RCC 7860 (cell line): ENCODE measurements at regions not wholly inside any gene's neighbourhood (a gene's known extent, or its start where the extent isn't known, plus 50 kb on each side); places are given as distances from the start of the nearest gene placed in this dataset.
"Not testable (repeated sequence)": the region's sequence is repeated elsewhere in the genome, so short reads cannot be mapped to it uniquely, and the experiment has no call there.

ENCODE experiments used
- DNase-seq: peaks from one replicate; pipeline ENCODE4 v3.0.0-alpha.2; 2015; ENCODE audit warnings: low spot score
- FAIRE-seq: peaks from 2 replicates; lab custom pipeline; 2012; peaks lifted over from hg19 to GRCh38; lab: Jason Lieb, UNC

DNA sequence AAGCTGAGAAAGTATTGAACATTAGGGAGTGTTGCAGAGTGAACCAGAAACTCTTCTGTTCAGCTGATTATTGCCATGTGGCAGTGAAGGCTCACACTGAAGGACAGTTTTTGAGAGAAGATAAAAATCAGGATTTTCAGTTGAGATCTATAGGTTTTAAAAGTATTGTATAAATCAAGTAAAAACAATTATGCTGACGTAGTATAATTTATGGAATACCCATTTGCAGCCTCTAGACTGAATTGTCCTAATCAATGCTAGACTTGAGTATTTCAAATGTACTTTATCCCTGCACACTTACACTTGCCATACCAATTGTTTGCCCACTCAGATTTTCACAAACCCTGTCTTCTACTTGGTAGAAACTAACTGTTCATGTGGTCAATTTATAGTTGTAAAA is 245.8 kb downstream of the FRK start:
- FAIRE-seq: no peak
- no peak for DNase-seq

DNA sequence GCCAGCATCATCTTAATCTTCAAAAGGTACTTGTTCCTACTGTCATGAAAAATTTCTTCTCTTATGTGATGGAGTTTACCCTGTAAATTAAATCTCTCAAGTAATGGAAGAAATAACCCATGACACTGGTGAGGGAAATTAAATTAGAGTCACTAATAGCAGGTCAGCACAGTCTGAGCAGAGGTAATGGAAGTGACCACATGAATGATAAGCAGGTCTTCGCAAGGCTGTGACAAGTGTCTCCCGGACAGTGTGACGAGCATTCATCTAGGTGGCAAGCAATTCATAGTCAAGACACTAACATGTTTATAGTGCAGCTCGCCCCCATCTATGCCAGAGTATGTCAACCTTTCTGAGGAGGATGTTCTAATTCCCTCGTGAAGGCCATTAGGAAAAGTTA is 249.2 kb downstream of the FRK start:
- FAIRE-seq (no peak), DNase-seq (no peak)

DNA sequence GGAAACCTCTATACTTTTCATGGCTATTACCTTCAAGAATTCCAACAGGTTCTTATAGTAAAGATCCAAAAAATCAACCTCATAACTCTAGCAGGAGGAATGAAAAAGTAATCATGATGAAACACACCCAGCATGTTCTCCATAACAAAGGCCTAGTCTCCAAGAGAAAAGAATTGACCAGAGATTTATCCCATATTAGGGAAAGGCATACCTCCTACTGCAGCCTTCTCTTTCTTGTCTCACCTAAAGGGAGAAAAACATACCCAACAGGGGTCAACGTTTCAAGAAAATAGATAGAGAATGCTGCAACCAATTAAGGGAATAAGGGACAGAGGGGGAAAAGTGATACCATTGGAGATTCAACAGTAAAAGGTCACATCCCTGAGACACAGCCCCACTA is 262.5 kb downstream of the FRK start:
- no peak for DNase-seq
- FAIRE-seq: no peak

DNA sequence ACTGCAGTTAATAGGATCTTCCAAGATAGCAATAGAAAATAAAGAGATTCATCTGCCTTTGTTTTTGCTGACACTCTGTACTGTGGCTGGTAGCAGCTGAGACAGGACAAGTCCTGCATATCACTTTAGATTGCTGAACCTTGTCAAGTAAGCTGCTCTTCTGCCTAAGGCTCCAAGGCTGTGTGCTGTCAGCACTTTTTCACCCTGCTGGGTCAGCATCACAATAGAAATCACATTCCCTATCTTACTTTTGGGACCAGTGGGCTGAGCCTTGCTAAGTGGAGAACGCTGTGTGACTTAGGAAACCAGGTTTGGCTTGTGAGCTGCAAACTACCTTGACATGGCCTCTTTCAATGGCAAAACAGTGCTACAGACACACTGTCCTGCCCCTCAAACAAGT is 263.9 kb downstream of the FRK start:
- DNase-seq: no peak
- no peak for FAIRE-seq

DNA sequence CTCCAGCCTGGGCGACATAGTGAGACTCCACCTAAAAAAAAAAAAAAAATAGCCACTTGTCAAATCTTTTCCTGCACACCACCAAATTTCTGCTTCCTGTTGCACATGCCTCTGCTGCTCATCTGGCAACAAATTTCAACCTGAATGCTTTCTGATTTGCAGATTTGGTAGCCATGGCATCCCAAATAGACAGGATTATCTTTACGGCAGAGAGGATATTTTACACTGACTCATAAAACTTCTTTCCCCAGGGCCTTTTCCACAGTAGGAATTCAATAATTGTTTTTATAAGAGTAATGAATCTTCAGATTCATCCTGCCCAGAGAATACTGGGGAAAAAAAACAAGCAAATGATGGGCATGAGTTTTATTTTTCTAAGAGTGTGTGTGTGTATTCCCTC is 264.6 kb downstream of the FRK start:
- DNase-seq: no peak
- FAIRE-seq: no peak

DNA sequence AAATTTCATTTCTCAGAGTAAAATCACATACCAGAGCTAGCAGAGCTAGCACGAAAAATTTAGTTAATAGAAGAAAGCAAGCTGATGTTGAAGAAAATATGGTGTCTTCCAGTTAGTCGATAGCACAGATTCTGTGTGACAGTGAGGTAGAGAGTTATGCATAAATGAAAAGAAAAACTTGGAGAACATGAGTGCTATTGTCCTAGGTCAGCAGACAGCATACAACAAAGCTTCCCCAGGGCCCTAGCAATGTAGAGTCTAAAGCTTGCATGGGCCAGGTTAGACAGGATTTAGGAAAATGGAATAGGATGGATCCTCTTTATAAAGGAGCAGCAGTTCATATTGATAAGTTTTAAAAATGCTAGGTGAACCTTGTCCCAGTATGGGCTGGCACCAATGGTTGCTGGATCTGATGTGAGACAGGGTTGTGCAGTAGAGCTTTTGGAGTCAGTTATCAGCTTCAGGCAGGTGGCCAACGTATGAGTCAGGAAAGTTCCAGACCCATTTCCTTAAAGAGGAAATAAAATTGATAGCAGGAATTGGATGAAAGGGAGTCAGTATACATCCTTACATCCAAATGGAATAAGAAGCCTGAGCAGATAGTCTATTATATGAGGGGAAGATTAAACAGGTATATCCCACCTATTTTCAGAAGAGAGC is 277.2 kb downstream of the FRK start:
- FAIRE-seq: no peak
- DNase-seq: no peak

DNA sequence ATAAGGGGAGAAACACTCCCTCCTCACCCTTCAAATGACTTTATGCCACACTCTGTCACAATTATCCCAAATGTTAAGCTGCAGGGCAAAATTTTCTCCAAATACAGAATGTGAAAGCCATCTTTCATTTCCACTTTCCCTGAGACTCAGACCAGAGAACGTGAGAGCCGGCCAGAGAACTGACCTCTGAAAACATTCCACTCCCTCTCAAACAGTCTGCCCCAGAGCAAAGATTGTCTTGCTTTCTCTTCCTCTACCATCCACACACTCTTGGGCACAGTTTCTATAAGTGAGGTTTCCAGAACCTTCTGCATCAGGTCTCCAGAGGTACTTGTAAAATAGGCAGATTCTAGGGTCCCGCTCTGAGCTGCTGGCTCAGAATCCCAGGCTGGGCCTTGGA is 278.1 kb downstream of the FRK start:
- FAIRE-seq: no peak
- no peak for DNase-seq

DNA sequence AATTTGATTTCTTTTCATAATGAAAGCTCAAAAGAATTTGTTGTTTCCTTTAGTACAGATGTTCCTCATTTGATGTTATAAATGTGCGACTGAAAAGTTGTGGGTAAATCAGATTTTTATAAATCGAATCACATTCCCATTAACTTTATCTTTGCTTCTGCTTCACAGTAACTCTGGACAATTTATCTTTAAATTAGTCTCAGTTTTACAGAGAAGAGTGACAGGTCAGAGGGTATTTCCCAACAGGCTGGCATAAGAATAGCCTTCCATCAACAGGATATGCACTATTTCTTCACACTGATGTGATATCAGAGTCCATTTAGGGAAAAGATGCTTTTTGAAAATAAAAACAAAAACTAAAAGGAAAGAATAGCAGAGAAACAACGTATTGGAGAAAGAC is 286.9 kb downstream of the FRK start:
- FAIRE-seq (no peak), DNase-seq (no peak)

DNA sequence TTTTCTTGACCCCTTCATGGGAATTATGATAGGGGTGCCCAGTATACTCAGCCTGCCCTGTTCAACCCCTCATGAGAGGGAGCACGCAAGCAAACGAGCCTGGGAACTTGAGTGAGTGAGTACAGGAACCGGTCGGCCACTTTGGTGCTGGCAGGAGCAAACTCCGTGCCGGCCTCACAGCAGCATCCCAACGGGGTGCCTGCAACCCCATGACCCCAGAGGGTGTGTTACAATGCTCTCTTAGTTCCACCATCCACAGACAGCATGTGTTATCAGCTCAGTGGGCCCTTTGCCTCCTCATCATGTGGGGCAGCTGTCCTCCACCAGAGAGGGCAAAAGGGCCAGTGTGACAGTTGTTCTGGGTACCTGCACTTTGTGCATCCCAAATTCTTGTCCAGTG is 289.8 kb downstream of the FRK start:
- FAIRE-seq: no peak

DNA sequence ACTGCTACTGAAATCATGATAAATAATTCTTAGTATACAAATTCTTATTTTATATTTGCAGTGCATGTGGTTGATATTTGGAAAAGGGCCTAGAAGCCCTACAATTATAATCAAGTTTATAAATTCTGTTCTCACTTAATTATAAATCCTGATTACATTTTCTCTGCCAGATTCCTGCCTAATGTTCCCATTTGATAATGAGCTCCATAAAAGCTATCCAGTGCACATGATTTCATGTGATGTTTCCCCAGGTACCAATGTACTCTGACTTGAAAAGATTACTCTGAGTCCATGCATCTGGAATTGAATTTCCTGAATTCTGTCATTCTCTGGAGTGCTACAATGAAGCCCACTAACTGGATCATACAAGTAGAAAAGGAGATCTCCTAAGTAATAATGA is 292.2 kb downstream of the FRK start:
- FAIRE-seq (no peak), DNase-seq (no peak)

More for the DNA sequence above, 289.8 kb downstream of the FRK start:
- no peak for DNase-seq

DNA sequence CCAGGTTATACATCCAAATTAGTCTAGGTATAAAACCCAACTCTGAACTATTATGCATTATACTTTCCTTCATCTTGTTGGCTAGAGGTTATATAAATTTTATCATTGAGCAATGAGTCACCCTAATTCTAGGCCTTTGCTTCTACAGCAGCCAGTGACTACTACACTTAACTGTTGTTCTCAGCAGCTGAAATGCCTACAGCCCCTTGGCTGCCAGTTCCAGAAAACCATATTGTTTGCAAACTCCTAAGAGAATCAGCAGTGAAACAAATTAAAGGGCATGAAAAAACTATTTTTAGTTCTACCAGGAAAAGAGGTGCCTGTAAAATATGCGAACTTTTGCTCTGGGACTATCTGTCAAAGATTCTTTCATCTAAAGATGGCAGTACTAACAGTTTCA is 292.8 kb downstream of the FRK start:
- FAIRE-seq (no peak), DNase-seq (no peak)

DNA sequence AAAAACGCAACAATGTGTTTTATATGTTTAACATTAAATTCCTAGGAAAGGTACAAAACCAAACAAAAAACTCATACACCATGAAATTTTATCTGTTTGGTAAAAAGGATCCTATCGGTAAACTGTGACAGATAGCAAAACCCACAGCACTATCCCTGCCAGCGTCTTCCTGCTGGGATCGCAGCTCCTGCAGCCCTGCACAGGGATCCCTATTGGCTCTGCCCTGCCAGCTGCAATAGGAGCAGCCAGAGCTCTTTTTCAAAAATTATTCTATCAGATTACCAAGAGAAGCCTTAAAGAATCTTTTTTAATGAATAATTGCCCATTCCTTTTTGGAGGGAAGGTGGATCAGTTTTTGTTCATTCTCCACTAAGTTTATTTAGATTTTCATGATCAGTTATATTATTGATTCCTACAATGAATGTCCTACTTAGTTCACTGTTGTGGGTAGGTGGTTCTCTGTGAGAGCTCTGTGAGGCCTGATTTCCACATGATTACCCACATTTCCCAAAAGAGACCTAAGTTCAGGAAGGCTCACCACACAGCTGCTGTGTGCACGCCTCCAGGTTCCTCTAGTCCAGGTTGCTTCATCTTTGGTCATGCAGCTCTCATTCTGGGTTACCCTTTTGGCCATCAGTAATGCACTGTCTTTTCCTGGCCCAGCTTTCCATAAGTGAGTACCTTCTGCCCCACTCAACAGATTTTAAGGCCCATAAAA is 293.8 kb downstream of the FRK start:
- DNase-seq (no peak), FAIRE-seq (no peak)

DNA sequence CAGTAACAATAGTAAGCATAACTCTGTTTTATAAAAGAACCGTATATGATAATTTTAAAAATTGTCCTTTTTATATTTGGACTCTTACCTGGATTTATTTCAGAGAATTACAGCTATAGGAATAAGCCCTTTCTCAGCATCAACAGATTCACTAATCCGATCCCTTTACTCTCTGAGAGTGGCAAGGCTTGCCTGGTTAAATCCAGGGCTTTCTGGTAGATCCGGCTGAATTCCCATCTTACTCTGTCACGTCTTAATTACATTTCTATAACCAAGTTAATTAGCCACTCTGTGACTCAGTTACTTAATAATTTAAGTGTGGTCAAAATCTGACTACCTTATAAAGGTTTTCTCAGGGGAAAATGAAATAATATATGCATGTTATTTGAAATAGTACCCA is 294.7 kb downstream of the FRK start:
- DNase-seq (no peak), FAIRE-seq (no peak)

DNA sequence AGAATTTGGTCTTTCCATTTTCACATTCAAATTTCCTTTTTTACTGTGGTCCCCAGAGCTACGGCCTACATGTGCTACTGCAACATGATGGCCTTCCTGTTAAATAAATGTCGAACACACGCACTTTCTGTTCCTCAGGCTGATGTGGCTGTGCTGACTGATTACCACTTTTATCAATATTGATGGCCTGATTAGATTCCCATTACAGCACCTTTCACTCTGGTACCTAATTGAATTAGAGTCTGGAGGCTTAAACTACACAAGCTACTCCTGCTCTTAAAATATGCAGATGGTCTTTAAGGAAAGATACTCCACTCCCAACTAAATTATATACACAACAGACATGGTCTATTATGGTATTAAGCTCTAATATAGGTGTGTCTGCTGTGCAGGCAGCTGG is 301.6 kb downstream of the FRK start:
- no peak for FAIRE-seq

DNA sequence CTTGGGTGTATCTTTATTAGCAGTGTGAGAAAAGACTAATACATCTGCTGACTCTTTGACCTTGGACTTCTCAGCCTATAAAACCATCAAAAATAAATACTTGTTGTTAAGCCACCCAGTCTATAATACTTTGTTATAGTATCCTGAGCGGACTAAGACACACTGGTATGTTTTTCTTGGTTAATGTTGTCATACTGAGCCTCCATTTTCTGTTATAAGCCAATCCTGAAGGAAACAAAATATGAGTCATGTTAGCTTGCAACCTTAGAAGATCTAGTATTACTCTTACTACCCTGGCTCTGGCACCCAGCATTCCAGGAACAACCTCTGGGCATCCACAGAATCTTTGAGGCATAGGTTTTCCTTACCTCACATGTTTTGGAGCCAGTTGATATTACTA is 307.2 kb downstream of the FRK start:
- DNase-seq (no peak), FAIRE-seq (no peak)

More for the DNA sequence above, 301.6 kb downstream of the FRK start:
- no peak for DNase-seq

DNA sequence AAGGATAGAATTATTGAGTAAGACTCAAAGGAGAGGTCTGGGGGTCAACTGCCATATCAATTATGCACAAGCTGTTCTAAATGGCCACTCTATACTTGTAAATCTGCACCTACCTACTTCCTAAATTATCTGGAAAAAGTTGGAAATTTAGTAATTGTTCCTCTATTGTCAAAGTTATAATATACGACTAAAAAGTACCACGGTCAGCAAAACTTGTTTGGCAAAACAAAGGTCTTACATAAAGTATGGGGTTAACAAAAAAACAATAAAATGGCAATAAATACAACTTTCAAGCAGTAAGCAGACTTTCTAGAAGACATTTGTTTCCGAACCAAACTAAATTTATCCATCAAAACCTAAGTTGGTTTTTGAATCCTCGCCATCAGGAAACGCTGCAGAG is 309.7 kb downstream of the FRK start:
- FAIRE-seq: no peak
- no peak for DNase-seq

DNA sequence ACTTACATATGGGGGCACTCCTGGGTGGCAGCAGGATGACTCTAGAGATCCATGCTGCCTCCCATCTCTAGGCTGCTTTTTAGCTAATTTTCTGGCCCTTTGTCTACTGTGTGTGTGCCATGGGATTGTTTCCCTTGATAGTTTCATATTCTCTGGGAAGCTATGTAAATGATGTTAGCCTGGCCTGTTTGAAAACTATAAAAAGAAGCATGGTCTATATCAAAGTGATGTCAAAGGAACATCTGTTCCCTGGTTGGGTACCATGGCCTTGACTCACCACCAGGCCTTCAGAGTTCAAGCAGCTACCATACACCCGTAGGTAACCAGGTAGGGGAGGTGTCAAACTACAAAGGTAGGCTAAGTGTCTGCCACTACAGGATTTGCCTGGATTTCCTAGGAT is 310.4 kb downstream of the FRK start:
- DNase-seq: no peak
- FAIRE-seq: no peak

DNA sequence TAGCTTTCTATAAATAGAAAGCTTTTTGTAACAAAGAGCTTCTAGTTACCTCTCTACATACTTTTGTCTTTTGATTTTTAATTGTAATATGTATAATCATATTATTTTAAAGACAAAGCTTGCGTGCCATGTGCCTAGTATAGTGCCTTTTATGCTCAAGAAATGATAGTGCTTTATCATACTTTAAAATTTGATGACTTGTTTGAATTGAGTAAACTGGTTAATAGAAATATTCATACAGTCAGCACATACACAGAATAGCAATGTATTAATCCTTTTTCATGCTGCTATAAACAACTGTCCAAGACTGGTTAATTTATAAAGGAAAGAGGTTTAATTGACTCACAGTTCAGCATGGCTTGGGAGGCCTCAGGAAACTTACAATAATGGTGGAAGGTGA is 313.0 kb downstream of the FRK start:
- FAIRE-seq: no peak
- DNase-seq: no peak

DNA sequence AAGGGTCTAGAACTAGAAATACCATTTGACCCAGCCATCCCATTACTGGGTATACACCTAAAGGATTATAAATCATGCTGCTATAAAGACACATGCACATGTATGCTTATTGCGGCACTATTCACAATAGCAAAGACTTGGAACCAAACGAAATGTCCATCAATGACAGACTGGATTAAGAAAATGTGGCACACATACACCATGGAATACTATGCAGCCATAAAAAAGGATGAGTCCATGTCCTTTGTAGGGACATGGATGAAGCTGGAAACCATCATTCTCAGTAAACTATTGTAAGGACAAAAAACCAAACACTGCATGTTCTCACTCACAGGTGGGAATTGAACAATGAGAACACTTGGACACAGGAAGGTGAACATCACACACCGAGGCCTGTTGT is 314.1 kb downstream of the FRK start:
- not testable (repeated sequence) for FAIRE-seq, DNase-seq

DNA sequence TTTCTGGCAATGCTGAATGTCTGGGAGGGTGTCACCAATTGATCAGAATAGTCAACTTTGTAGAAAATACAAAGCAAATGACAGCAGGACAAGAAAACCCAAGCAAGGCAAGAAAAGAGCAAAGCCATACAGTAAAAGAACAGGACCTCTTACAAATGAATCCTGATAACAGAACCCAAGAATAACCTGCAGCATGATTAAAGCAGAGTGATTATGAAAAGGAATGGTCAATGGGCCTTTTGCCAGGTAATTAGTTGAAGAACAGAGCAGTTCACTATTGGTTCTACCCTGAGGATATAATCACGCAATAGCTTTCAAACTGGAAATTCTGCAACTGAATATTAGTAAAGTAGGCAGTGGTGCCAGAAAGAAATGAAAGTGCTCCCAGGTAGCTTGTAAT is 319.8 kb downstream of the FRK start:
- DNase-seq (no peak), FAIRE-seq (no peak)

DNA sequence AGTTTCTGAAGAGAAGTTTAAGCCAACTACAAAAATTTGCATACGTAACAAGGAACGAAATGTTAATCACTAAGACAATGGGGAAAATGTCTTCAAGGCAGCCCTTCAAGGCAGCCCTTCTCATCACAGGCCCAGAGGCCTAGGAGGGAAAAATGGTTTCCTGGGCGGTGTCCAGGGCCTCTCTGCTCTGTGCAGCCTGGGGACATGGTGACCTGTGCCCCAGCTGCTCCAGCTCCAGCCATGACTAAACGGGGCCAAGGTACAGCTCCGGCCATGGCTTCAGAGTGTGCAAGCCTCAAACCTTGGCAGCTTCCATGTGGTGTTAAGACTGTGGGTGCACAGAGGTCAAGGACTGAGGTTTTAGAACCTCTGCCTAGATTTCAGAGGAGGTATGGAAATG is 325.1 kb downstream of the FRK start:
- DNase-seq (no peak), FAIRE-seq (no peak)

DNA sequence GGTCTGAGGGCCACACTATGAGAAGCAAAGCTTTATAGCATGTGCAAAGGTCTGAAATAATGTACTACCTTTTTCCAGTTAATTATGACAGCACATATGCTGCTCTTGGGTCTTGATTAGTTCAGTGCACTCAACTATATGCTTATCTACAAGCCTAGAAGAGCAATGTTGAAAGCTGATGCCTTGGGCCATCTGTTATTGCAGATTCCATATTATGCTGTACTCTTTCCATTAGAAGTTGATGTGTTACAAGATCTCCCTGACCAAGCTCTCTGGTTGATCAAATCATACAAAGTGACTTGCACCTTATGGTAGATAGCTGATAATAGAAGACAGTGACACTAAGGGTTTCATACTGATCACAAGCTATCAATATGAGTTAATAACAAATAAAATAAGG is 327.3 kb downstream of the FRK start:
- DNase-seq (no peak), FAIRE-seq (no peak)

DNA sequence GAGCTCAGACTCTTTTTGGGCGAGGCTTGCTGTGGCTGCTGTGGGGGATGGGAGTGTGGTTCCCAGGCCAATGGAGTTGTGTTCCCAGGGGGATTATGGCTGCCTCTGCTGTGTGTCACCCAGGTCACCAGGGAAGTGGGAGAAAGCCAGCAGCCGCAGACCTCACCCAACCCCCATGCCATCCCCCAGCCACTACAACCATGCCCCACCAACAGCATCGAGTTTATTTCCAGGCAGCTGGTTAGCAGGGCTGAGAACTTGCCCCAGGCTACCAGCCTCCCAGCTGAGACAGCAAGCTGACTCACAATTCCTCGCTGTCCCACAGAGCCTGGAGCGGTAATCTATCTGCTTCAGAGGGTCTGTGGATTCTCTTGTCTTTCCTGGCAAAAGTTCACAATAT is 331.7 kb downstream of the FRK start:
- DNase-seq (no peak), FAIRE-seq (no peak)
